Body of pancreas (tissue), 4 donors: ENCODE measurements at regions not wholly inside any gene's neighbourhood (a gene's known extent, or its start where the extent isn't known, plus 50 kb on each side); places are given as distances from the start of the nearest gene placed in this dataset.
"Not testable (repeated sequence)": the region's sequence is repeated elsewhere in the genome, so short reads cannot be mapped to it uniquely, and the experiment has no call there.

Source experiments
- ATAC-seq: fragments of 150-250 bp; one replicate; pipeline ENCODE4 v1.9.1; 2016
- DNase-seq, 4 donors: peaks; one replicate each; pipeline ENCODE4 v3.0.0-alpha.2; 2019
- H3K27ac ChIP-seq, 4 donors: fragments of 200-600 bp; sonication (generic); 1 replicate in 3 of 4; 2 replicates in 1 of 4; pipeline versions ENCODE4 v1.5.1 to v1.6.1; 2016 to 2019; ENCODE audit warnings: mild to moderate bottlenecking in 1 of 4, mixed read lengths in 1 of 4, moderate library complexity in 1 of 4
- H3K27me3 ChIP-seq, 2 donors: fragments of 200-600 bp; sonication (generic); one replicate each; pipeline ENCODE4 v1.6.0; 2016; ENCODE audit warnings: mild to moderate bottlenecking in 1 of 2
- H3K36me3 ChIP-seq, 2 donors: fragments of 200-600 bp; sonication (generic); replicated peaks in 1 of 2; 2 replicates each; pipeline ENCODE4 v1.5.1; 2016; ENCODE audit warnings: low read depth in 2 of 2; ENCODE audit not compliant: insufficient read depth in 1 of 2
- H3K4me1 ChIP-seq: fragments of 200-600 bp; sonication (generic); one replicate; pipeline ENCODE4 v1.6.0; 2016
- H3K4me3 ChIP-seq, 2 donors: fragments of 200-600 bp; sonication (generic); 1 replicate in 1 of 2; 2 replicates in 1 of 2; pipeline ENCODE4 v1.5.1; 2016 to 2019
- H3K9me3 ChIP-seq, 3 donors: fragments of 200-600 bp; sonication (generic); 1 replicate in 2 of 3; 2 replicates in 1 of 3; pipeline ENCODE4 v1.5.1; 2016
- POLR2A ChIP-seq, 3 donors: fragments of 450-650 bp; IDR thresholded peaks; one replicate each; pipeline ENCODE4 v1.6.1; 2016; ENCODE audit warnings: antibody characterized with exemption in 3 of 3, mild to moderate bottlenecking in 2 of 3
- WGBS, 2 donors: methylation state at CpG; one replicate each; pipeline ENCODE4 v1.1.5; 2017; 5-methylcytosine and 5-hydroxymethylcytosine counted together
- intact Hi-C: fragments of 100-400 bp; cut with DNase I; formaldehyde crosslinking; loops from one replicate; pipeline ENCODE4 v1.15.1; 2023
- TF ChIP-seq, protein P1 (sequence below), 7 experiments: fragments of 450-650 bp in 4 of 7; fragments of 200-600 bp in 3 of 7; sonication (generic) in 3 of 7; IDR thresholded peaks; one replicate each; pipeline ENCODE4 v1.5.1; 2016 to 2019; ENCODE audit warnings: antibody characterized with exemption in 7 of 7

DNA sequence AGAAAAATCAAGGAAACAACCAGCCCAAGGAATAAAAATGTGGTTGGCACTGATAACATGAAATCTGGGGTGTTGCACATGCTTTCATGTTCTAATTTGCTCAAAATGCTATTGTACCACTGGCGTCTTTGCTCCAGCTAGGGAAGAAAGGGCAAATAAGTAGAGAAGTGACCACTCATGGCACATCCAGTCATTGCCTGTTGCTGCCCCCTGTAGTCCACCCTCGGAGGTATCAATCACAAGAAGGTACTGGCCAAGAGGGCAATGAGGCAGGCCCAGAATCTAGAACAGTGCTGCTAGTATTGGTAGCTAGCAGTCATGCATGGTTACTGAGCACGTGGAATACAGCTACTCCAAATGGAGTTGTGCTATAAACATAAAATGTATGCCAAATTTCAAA is 213.4 kb downstream of the CDCA7 start:
- H3K27me3 ChIP-seq: no peaks in the 10 kb centered on the region
- DNase-seq (peak in 1 of 4 donors; percentile 22), ATAC-seq (no peak)
- H3K27ac ChIP-seq: no peak overlapping the region
- 61 to 62% methylated on average over 3 of the region's 3 CpGs for WGBS, 2 donors
- TF ChIP-seq, protein P1, sequence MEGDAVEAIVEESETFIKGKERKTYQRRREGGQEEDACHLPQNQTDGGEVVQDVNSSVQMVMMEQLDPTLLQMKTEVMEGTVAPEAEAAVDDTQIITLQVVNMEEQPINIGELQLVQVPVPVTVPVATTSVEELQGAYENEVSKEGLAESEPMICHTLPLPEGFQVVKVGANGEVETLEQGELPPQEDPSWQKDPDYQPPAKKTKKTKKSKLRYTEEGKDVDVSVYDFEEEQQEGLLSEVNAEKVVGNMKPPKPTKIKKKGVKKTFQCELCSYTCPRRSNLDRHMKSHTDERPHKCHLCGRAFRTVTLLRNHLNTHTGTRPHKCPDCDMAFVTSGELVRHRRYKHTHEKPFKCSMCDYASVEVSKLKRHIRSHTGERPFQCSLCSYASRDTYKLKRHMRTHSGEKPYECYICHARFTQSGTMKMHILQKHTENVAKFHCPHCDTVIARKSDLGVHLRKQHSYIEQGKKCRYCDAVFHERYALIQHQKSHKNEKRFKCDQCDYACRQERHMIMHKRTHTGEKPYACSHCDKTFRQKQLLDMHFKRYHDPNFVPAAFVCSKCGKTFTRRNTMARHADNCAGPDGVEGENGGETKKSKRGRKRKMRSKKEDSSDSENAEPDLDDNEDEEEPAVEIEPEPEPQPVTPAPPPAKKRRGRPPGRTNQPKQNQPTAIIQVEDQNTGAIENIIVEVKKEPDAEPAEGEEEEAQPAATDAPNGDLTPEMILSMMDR (IDR thresholded peaks at IDR 0.05): peak in 1 of 7 experiments; percentile 12
- no peak for TF ChIP-seq POLR2A (IDR thresholded peaks at IDR 0.05)
- peaks cover 21% of the 10 kb centered on the region for H3K4me1 ChIP-seq
- no peaks in the 10 kb centered on the region for H3K36me3 ChIP-seq
- H3K9me3 ChIP-seq: no peaks in the 10 kb centered on the region
- H3K4me3 ChIP-seq: no peak overlapping the region
- intact Hi-C loops: no loop called here

DNA sequence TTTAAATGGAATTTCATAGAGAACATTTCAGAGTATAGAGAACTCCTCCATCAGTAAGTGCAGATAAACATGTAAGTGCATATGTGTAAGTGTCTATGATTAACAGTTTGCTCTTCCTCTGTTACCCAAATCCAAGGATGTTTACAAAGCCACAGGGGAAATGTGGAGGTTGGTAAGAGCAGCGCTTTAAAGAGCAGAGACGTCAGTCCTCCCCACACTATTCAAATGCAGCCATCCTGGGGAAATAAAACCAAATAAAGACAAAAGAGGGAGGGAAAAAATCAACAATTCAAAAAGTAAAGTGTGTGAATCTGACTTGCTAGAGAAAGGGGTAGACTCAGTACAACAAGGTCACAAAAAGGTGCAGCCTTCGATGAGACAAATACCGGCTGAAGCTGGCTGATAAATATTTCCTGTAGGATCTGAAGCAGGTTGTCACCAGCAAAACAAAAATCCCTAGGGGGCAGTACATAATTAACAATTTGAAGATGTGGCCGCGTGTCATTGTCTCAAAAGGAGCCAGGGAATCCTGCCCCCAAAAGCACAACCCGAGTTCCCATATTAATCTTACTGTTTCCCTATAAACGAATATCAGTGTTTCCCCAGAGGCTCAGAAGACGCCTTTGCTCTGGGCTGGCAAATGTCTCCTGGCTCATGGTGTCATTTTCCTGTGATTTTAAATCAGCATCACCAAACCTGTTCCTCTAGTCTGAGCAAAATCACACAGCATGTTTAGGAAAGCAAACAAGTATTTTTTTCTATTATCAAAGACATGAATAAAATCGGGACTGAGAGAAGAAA is 216.5 kb downstream of the CDCA7 start:
- ATAC-seq (peak; percentile 77), DNase-seq (peak; percentile 13 to 35 (median 26))
- H3K4me1 ChIP-seq: peaks cover 21% of the 10 kb centered on the region
- H3K4me3 ChIP-seq: no peak overlapping the region
- H3K9me3 ChIP-seq: no peaks in the 10 kb centered on the region
- TF ChIP-seq POLR2A (IDR thresholded peaks at IDR 0.05): no peak
- TF ChIP-seq, protein P1 (IDR thresholded peaks at IDR 0.05): peak in 6 of 7 experiments; percentile 22 to 58 (median 44)
- no peaks in the 10 kb centered on the region for H3K27me3 ChIP-seq
- 7 to 11% methylated on average over 10 of the region's 10 CpGs for WGBS, 2 donors
- H3K36me3 ChIP-seq: no peaks in the 10 kb centered on the region
- H3K27ac ChIP-seq: peak overlapping the region in 3 of 4 donors; percentile 41 to 67 (median 66)
- intact Hi-C loops: no loop called here

DNA sequence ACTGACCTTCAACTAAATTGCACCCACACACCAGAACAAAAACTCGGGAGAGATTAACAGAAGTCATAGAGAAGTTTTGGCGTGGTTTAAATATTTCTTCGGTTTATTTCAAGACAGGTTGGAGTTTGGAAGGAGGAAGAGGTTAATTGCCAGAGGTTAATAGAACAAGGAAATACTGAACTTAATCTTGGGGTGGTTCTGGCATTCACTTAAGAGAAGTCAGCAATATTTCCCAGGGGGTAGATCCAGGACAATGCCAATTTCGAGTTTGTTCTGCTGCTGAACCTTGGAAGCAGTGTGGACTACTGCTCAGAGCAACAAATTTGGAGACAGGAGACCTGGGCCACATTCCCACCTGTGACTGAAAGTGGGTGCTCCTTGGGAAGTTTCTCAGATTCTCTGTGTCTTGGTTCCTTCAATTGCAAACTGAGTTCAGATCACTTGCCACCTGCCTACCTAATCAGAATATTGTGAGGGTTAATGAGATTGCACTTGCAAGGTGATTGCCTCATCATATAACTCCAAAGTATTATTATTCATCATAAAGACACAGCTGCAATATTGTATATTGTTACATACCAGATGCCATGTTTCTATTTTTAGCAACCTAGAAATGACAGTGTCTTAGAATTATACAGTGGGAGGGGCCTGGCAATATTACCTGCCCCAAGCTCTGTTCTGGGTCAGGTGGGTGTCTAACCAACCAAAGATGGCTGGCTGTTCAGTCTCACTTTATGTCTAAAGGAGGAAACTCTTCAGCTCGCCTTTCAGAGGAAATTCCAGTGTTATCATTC is 217.4 kb downstream of the CDCA7 start:
- TF ChIP-seq POLR2A (IDR thresholded peaks at IDR 0.05): no peak
- TF ChIP-seq, protein P1 (IDR thresholded peaks at IDR 0.05): no peak
- ATAC-seq (peak; percentile 55), DNase-seq (peak in 1 of 4 donors; percentile 12)
- Histone ChIP-seq H3K4me1 (peaks cover 21% of the 10 kb centered on the region), H3K27ac (peak overlapping the region in 3 of 4 donors; percentile 41 to 67 (median 66)), H3K9me3 (no peaks in the 10 kb centered on the region), H3K36me3 (no peaks in the 10 kb centered on the region), H3K27me3 (no peaks in the 10 kb centered on the region), H3K4me3 (no peak overlapping the region)
- WGBS, 2 donors: 25 to 31% methylated on average over 5 of the region's 5 CpGs
- intact Hi-C loops: no loop called here

DNA sequence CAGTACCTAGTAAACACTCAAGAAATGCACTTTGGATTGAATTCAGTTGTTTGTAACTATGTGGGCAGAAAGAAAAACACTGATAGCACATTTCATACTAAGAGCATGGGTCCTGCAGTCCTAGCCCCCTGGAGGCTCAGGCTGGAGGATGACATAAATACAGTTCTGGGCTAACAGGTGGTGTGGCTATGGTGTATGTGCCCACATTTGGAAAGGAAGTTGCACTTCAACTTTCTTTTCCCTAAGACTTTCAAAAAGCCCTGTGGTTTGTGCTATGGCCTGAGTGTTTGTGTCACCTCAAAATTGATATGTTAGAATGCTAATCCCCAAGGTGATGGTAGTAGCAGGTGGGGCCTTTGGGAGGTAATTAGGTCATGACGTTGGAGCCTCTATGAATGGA is 218.2 kb downstream of the CDCA7 start:
- intact Hi-C loops: no loop called here
- no peaks in the 10 kb centered on the region for H3K36me3 ChIP-seq
- 75 to 100% methylated on average over 1 of the region's 1 CpG for WGBS, 2 donors
- H3K27me3 ChIP-seq: no peaks in the 10 kb centered on the region
- ATAC-seq (no peak), DNase-seq (no peak)
- no peaks in the 10 kb centered on the region for H3K9me3 ChIP-seq
- H3K4me3 ChIP-seq: no peak overlapping the region
- peaks cover 21% of the 10 kb centered on the region for H3K4me1 ChIP-seq
- TF ChIP-seq POLR2A (IDR thresholded peaks at IDR 0.05): no peak
- TF ChIP-seq, protein P1 (IDR thresholded peaks at IDR 0.05): no peak
- peak overlapping the region in 2 of 4 donors; percentile 20 to 66 for H3K27ac ChIP-seq

DNA sequence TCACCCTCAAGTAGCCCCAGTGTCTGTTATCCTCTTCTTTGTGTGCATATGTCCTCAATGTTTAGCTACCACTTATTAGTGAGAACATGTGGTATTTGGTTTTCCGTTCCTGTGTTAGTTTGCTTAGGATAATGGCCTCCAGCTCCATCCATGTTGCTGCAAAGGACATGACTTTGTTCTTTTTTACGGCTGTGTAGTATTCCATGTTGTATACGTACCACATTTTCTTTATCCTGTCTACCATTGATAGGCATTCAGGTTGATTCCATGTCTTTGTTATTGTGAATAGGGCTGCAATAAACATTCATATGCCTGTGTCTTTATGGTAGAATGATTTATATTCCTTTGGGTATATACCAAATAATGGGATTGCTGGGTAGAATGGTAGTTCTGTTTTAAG is 219.1 kb downstream of the CDCA7 start:
- intact Hi-C loops, H3K4me3 ChIP-seq, H3K27me3 ChIP-seq, ATAC-seq, H3K9me3 ChIP-seq, H3K27ac ChIP-seq, DNase-seq, H3K36me3 ChIP-seq: not testable (repeated sequence)
- 93 to 99% methylated on average over 3 of the region's 3 CpGs for WGBS, 2 donors
- H3K4me1 ChIP-seq: peaks cover 21% of the 10 kb centered on the region
